Loucy (cell line): ENCODE measurements at regions not wholly inside any gene's neighbourhood (a gene's known extent, or its start where the extent isn't known, plus 50 kb on each side); places are given as distances from the start of the nearest gene placed in this dataset.

Experiments
- CTCF ChIP-seq: fragments of 200-600 bp; sonication (generic); conservative IDR thresholded peaks from 2 replicates; pipeline ENCODE4 v1.5.1; 2014; ENCODE audit warnings: mild to moderate bottlenecking, antibody characterized with exemption, low read length
- EZH2phosphoT487 ChIP-seq: fragments of 200-600 bp; IDR thresholded peaks from 2 replicates; pipeline ENCODE4 v1.6.1; 2018; ENCODE audit warnings: antibody characterized with exemption, mild to moderate bottlenecking, moderate library complexity, borderline replicate concordance

- no peak for TF ChIP-seq CTCF
- no peak for TF ChIP-seq EZH2phosphoT487
Measured at GRCh38 chr18:65336411-65336810, 414.4 kb upstream of the CDH7 start.
